ENCODE measurements at regions not wholly inside any gene's neighbourhood (a gene's known extent, or its start where the extent isn't known, plus 50 kb on each side); places are given as distances from the start of the nearest gene placed in this dataset.

GRCh38 chr2:136245211-136245610 lies 127.3 kb upstream of the CXCR4 start:
- CTCF ChIA-PET, result no interaction called here
- Histone ChIP-seq H4K20me1 (ENCODE audit: insufficient read depth) (no peaks in the 10 kb centered on the region), H3K9me2 (no peaks in the 10 kb centered on the region), H2AFZ (ENCODE audit: low read depth) (no peak overlapping the region), H3K4me1 (ENCODE audit: control insufficient read depth in 1 of 2, insufficient read depth in 2 of 2, low read depth in 1 of 2, low read length in 1 of 2) (peaks cover 0 to 9% of the 10 kb centered on the region in 2 experiments; a peak in 1 of 4 replicates), H3K4me2 (no peak overlapping the region), H3K4me3 (ENCODE audit: low read depth in 2 of 2, low read length in 1 of 2) (no peak overlapping the region), H3K9ac (no peak overlapping the region), H3K27ac (ENCODE audit: low read depth in 2 of 2, low read length in 1 of 2) (no peak overlapping the region), H3K27me3 (ENCODE audit: insufficient read depth) (no peaks in the 10 kb centered on the region), H3K9me3 (no peaks in the 10 kb centered on the region), H3F3A (replicated peaks; ENCODE audit: insufficient read depth) (no peaks in the 10 kb centered on the region), H3K36me3 (replicated peaks in 1 of 2; ENCODE audit: control insufficient read depth in 1 of 2, insufficient read depth in 2 of 2, low read length in 1 of 2) (no peaks in the 10 kb centered on the region), H3K79me2 (ENCODE audit: insufficient read depth) (no peaks in the 10 kb centered on the region)
- POLR2A ChIA-PET, result no interaction called here
- WGBS (ENCODE audit: low lambda C conversion rate), result 84% methylated on average over 8 of the region's 8 CpGs
- DNase-seq, result no peak
- TF ChIP-seq REST (IDR thresholded peaks at IDR 0.05; ENCODE audit: low read depth, low read length), result no peak
- no peak for TF ChIP-seq RAD21 (IDR thresholded peaks at IDR 0.05; ENCODE audit: low read length)
- TF ChIP-seq MEF2A (IDR thresholded peaks at IDR 0.05; ENCODE audit: borderline replicate concordance, low read depth), result no peak
- no peak for TF ChIP-seq GATA2 (CRISPR knock-in tag; IDR thresholded peaks at IDR 0.05)
- no peak for TF ChIP-seq RFX5 (IDR thresholded peaks at IDR 0.05; ENCODE audit: low read length)
- no peak for TF ChIP-seq JUND (IDR thresholded peaks at IDR 0.05)
- TF ChIP-seq ELF1 (IDR thresholded peaks at IDR 0.05), result no peak
- no peak for TF ChIP-seq EZH2phosphoT487 (IDR thresholded peaks at IDR 0.05; ENCODE audit: borderline replicate concordance, low read depth)
- TF ChIP-seq FOXM1 (IDR thresholded peaks at IDR 0.05; ENCODE audit: low read depth), result no peak
- TF ChIP-seq POLR2AphosphoS5 (IDR thresholded peaks at IDR 0.05; ENCODE audit: low read depth, low read length), result no peak
- TF ChIP-seq TEAD4 (IDR thresholded peaks at IDR 0.05; ENCODE audit: borderline replicate concordance, insufficient read depth), result no peak
- TF ChIP-seq YY1 (IDR thresholded peaks at IDR 0.05; ENCODE audit: low read depth), result no peak
- TF ChIP-seq, protein P1, sequence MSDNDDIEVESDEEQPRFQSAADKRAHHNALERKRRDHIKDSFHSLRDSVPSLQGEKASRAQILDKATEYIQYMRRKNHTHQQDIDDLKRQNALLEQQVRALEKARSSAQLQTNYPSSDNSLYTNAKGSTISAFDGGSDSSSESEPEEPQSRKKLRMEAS (IDR thresholded peaks at IDR 0.05; ENCODE audit: low read depth), result no peak
- no peak for TF ChIP-seq TAF1 (IDR thresholded peaks at IDR 0.05; ENCODE audit: borderline replicate concordance, low read depth, low read length)

- H3K9me3 ChIP-seq, result no peaks in the 10 kb centered on the region
- H3K4me1 ChIP-seq (ENCODE audit: control insufficient read depth in 1 of 2, insufficient read depth in 2 of 2, low read depth in 1 of 2, low read length in 1 of 2), result peaks cover 0 to 9% of the 10 kb centered on the region in 2 experiments; a peak in 1 of 4 replicates
- WGBS (ENCODE audit: low lambda C conversion rate), result 59% methylated on average over 2 of the region's 2 CpGs
- H4K20me1 ChIP-seq (ENCODE audit: insufficient read depth), result no peaks in the 10 kb centered on the region
- H3K27ac ChIP-seq (ENCODE audit: low read depth in 2 of 2, low read length in 1 of 2), result no peak overlapping the region
- no peaks in the 10 kb centered on the region for H3K9me2 ChIP-seq
- CTCF ChIA-PET, result no interaction called here
- POLR2A ChIA-PET, result no interaction called here
- H3K4me3 ChIP-seq (ENCODE audit: low read depth in 2 of 2, low read length in 1 of 2), result no peak overlapping the region
- no peak for TF ChIP-seq REST (IDR thresholded peaks at IDR 0.05; ENCODE audit: low read depth, low read length)
- TF ChIP-seq RXRA (IDR thresholded peaks at IDR 0.05; ENCODE audit: borderline replicate concordance, low read depth), result no peak
- no peak for TF ChIP-seq IRF3 (IDR thresholded peaks at IDR 0.05; ENCODE audit: low read depth, low read length)
- H3K4me2 ChIP-seq, result no peak overlapping the region
- no peak overlapping the region for H2AFZ ChIP-seq (ENCODE audit: low read depth)
- H3K9ac ChIP-seq, result no peak overlapping the region
- no peaks in the 10 kb centered on the region for H3K27me3 ChIP-seq (ENCODE audit: insufficient read depth)
- H3K79me2 ChIP-seq (ENCODE audit: insufficient read depth), result no peaks in the 10 kb centered on the region
- no peak for DNase-seq
- H3F3A ChIP-seq (replicated peaks; ENCODE audit: insufficient read depth), result no peaks in the 10 kb centered on the region
- H3K36me3 ChIP-seq (replicated peaks in 1 of 2; ENCODE audit: control insufficient read depth in 1 of 2, insufficient read depth in 2 of 2, low read length in 1 of 2), result no peaks in the 10 kb centered on the region
Measured at GRCh38 chr2:136244536-136244885, 126.6 kb upstream of the CXCR4 start.
